Body of pancreas (tissue), 4 donors: ENCODE measurements at regions not wholly inside any gene's neighbourhood (a gene's known extent, or its start where the extent isn't known, plus 50 kb on each side); places are given as distances from the start of the nearest gene placed in this dataset.

Experiments
- CTCF ChIP-seq, 7 experiments: fragments of 450-650 bp in 4 of 7; fragments of 200-600 bp in 3 of 7; sonication (generic) in 3 of 7; IDR thresholded peaks; one replicate each; pipeline ENCODE4 v1.5.1; 2016 to 2019; ENCODE audit warnings: antibody characterized with exemption in 7 of 7
- POLR2A ChIP-seq, 3 donors: fragments of 450-650 bp; IDR thresholded peaks; one replicate each; pipeline ENCODE4 v1.6.1; 2016; ENCODE audit warnings: antibody characterized with exemption in 3 of 3, mild to moderate bottlenecking in 2 of 3

GRCh38 chr5:92309336-92309991 lies 926.3 kb upstream of the ARRDC3 start:
- TF ChIP-seq POLR2A (IDR thresholded peaks at IDR 0.05): no peak
- TF ChIP-seq CTCF (IDR thresholded peaks at IDR 0.05): peak in 6 of 7 experiments; percentile 21 to 50 (median 35)
